WTC11 (cell line): ENCODE measurements at regions not wholly inside any gene's neighbourhood (a gene's known extent, or its start where the extent isn't known, plus 50 kb on each side); places are given as distances from the start of the nearest gene placed in this dataset.

ENCODE experiments used
- NFYB ChIP-seq: sonication (generic); formaldehyde crosslinking; conservative IDR thresholded peaks from 2 replicates; pipeline ENCODE4 v1.8.0; 2022; ENCODE audit warnings: low read depth, missing genetic modification reagents
- SP1 ChIP-seq: sonication (generic); formaldehyde crosslinking; conservative IDR thresholded peaks from 2 replicates; pipeline ENCODE4 v1.8.1; 2022; ENCODE audit warnings: missing genetic modification reagents
- ZBTB21 ChIP-seq: sonication (generic); formaldehyde crosslinking; IDR thresholded peaks from 2 replicates; pipeline ENCODE4 v1.8.1; 2023; ENCODE audit warnings: mild to moderate bottlenecking, missing genetic modification reagents, borderline replicate concordance
- ZNF317 ChIP-seq: sonication (generic); formaldehyde crosslinking; IDR thresholded peaks from 2 replicates; pipeline ENCODE4 v1.8.1; 2023; ENCODE audit warnings: low read depth, mild to moderate bottlenecking, moderate library complexity, missing genetic modification reagents, borderline replicate concordance
- TF ChIP-seq, protein P1 (sequence below): sonication (generic); formaldehyde crosslinking; IDR thresholded peaks from 2 replicates; pipeline ENCODE4 v1.8.1; 2022; ENCODE audit warnings: low read depth, missing genetic modification reagents, borderline replicate concordance
- TF ChIP-seq, protein P2 (sequence below): fragments of 200-600 bp; IDR thresholded peaks from 2 replicates; pipeline ENCODE4 v1.8.0; 2022; ENCODE audit warnings: antibody characterized with exemption

DNA sequence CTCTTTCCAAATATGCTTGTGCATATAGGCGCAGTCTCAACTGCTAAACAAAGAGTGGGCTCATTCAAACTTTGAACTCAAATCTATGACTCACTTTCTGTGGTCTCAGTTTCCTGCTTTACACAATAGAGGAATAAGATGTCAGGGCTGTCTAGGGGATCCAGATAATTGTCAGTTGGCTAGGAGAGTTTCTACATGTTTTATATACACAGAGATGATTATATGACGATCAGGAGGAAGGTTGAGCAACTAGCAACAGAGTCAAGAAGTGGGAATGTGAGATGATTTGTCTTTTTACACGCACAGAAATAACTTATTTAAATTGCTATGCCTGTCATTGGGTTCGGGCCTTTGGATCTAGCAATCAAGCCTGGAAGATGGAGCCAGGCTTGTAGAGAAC, 299.4 kb upstream of the LYPLAL1 start:
- TF ChIP-seq, protein P1, sequence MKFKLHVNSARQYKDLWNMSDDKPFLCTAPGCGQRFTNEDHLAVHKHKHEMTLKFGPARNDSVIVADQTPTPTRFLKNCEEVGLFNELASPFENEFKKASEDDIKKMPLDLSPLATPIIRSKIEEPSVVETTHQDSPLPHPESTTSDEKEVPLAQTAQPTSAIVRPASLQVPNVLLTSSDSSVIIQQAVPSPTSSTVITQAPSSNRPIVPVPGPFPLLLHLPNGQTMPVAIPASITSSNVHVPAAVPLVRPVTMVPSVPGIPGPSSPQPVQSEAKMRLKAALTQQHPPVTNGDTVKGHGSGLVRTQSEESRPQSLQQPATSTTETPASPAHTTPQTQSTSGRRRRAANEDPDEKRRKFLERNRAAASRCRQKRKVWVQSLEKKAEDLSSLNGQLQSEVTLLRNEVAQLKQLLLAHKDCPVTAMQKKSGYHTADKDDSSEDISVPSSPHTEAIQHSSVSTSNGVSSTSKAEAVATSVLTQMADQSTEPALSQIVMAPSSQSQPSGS (CRISPR knock-in tag): no peak
- TF ChIP-seq, protein P2, sequence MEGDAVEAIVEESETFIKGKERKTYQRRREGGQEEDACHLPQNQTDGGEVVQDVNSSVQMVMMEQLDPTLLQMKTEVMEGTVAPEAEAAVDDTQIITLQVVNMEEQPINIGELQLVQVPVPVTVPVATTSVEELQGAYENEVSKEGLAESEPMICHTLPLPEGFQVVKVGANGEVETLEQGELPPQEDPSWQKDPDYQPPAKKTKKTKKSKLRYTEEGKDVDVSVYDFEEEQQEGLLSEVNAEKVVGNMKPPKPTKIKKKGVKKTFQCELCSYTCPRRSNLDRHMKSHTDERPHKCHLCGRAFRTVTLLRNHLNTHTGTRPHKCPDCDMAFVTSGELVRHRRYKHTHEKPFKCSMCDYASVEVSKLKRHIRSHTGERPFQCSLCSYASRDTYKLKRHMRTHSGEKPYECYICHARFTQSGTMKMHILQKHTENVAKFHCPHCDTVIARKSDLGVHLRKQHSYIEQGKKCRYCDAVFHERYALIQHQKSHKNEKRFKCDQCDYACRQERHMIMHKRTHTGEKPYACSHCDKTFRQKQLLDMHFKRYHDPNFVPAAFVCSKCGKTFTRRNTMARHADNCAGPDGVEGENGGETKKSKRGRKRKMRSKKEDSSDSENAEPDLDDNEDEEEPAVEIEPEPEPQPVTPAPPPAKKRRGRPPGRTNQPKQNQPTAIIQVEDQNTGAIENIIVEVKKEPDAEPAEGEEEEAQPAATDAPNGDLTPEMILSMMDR: no peak
- TF ChIP-seq ZNF317 (CRISPR knock-in tag) (no peak), SP1 (CRISPR knock-in tag) (no peak), NFYB (CRISPR knock-in tag) (no peak), ZBTB21 (CRISPR knock-in tag) (no peak)
